Hepatocyte (in vitro differentiated cells): ENCODE measurements at regions not wholly inside any gene's neighbourhood (a gene's known extent, or its start where the extent isn't known, plus 50 kb on each side); places are given as distances from the start of the nearest gene placed in this dataset.

Experiments used
- CTCF ChIP-seq: fragments of 200-600 bp; sonication (generic); IDR thresholded peaks from 2 replicates; pipeline ENCODE4 v1.5.1; 2016; ENCODE audit warnings: antibody characterized with exemption, mild to moderate bottlenecking; ENCODE audit not compliant: poor library complexity
- EZH2 ChIP-seq: fragments of 200-600 bp; sonication (generic); IDR thresholded peaks from 2 replicates; pipeline ENCODE4 v1.6.1; 2016; ENCODE audit warnings: antibody characterized with exemption, mild to moderate bottlenecking, borderline replicate concordance
- EZH2phosphoT487 ChIP-seq: fragments of 200-600 bp; sonication (generic); IDR thresholded peaks from one replicate; pipeline ENCODE4 v1.6.1; 2018; ENCODE audit warnings: antibody characterized with exemption, mild to moderate bottlenecking, low read depth, moderate library complexity; ENCODE audit not compliant: unreplicated experiment, severe bottlenecking

- TF ChIP-seq CTCF (no peak), EZH2 (no peak), EZH2phosphoT487 (no peak)
These were observed 105.3 kb upstream of the PDZRN3 start for GRCh38 chr3:73729969-73730440.
